OCI-LY1 (cell line): ENCODE measurements at regions not wholly inside any gene's neighbourhood (a gene's known extent, or its start where the extent isn't known, plus 50 kb on each side); places are given as distances from the start of the nearest gene placed in this dataset.

ENCODE experiments used
- H2AFZ ChIP-seq: fragments of 200-600 bp; sonication (generic), shearing (Covaris generic); 2 replicates; pipeline ENCODE4 v1.6.0; 2014; ENCODE audit warnings: antibody characterized with exemption, mild to moderate bottlenecking, low read length
- H3F3A ChIP-seq: fragments of 200-600 bp; sonication (generic), shearing (Covaris generic); 2 replicates; pipeline ENCODE4 v1.6.0; 2014; ENCODE audit warnings: mild to moderate bottlenecking, antibody characterized with exemption, low read length, moderate library complexity; ENCODE audit not compliant: insufficient read depth
- H3K27ac ChIP-seq: fragments of 200-600 bp; sonication (generic); 2 replicates; pipeline ENCODE4 v1.5.1; 2014; ENCODE audit warnings: low read length, mixed run types, mild to moderate bottlenecking, low read depth; ENCODE audit not compliant: poor library complexity, severe bottlenecking
- H3K27me3 ChIP-seq: fragments of 200-600 bp; sonication (generic); 2 replicates; pipeline ENCODE4 v1.6.0; 2014; ENCODE audit warnings: antibody characterized with exemption, mild to moderate bottlenecking, low read length, moderate library complexity; ENCODE audit not compliant: insufficient read depth
- H3K36me3 ChIP-seq: fragments of 200-600 bp; sonication (generic); 2 replicates; pipeline ENCODE4 v1.6.1; 2014; ENCODE audit warnings: mild to moderate bottlenecking, antibody characterized with exemption, low read length, moderate library complexity, mixed read lengths; ENCODE audit not compliant: insufficient read depth
- H3K4me1 ChIP-seq: fragments of 200-600 bp; sonication (generic); 2 replicates; pipeline ENCODE4 v1.5.1; 2014; ENCODE audit warnings: mild to moderate bottlenecking, low read length, moderate library complexity; ENCODE audit not compliant: insufficient read depth, severe bottlenecking
- H3K4me2 ChIP-seq: fragments of 200-600 bp; sonication (generic), shearing (Covaris generic); 2 replicates; pipeline ENCODE4 v1.6.1; 2014; ENCODE audit warnings: low read length
- H3K4me3 ChIP-seq: fragments of 200-600 bp; sonication (generic); 2 replicates; pipeline ENCODE4 v1.5.1; 2014; ENCODE audit warnings: low read length, low read depth, mild to moderate bottlenecking, mixed read lengths; ENCODE audit not compliant: poor library complexity, severe bottlenecking
- H3K79me2 ChIP-seq: fragments of 200-600 bp; shearing (Covaris generic); 2 replicates; pipeline ENCODE4 v1.6.1; 2016; ENCODE audit warnings: mixed run types, low read length, mixed read lengths; ENCODE audit not compliant: insufficient read depth
- H3K9ac ChIP-seq: fragments of 200-600 bp; sonication (generic), shearing (Covaris generic); 2 replicates; pipeline ENCODE4 v1.6.1; 2014; ENCODE audit warnings: mild to moderate bottlenecking, low read length, mixed read lengths
- H3K9me2 ChIP-seq: fragments of 200-600 bp; sonication (generic), shearing (Covaris generic); 2 replicates; pipeline ENCODE4 v1.6.1; 2014; ENCODE audit warnings: low read depth, mild to moderate bottlenecking, low read length, mixed read lengths
- H3K9me3 ChIP-seq: fragments of 200-600 bp; shearing (Covaris generic); 2 replicates; pipeline ENCODE4 v1.6.1; 2014; ENCODE audit warnings: low read length, mixed read lengths
- H4K20me1 ChIP-seq: fragments of 200-600 bp; sonication (generic), shearing (Covaris generic); 2 replicates; pipeline ENCODE4 v1.6.0; 2016; ENCODE audit warnings: mild to moderate bottlenecking, low read length; ENCODE audit not compliant: insufficient read depth
- CTCF ChIP-seq: fragments of 200-600 bp; sonication (generic), shearing (Covaris generic); IDR thresholded peaks from 2 replicates; pipeline ENCODE4 v1.5.1; 2017; ENCODE audit warnings: mild to moderate bottlenecking, antibody characterized with exemption, low read length, moderate library complexity, mixed read lengths
- EZH2 ChIP-seq: fragments of 200-600 bp; sonication (generic), shearing (Covaris generic); IDR thresholded peaks from 2 replicates; pipeline ENCODE4 v1.8.0; 2017; ENCODE audit warnings: borderline replicate concordance, mixed run types, mild to moderate bottlenecking, antibody characterized with exemption, low read length, moderate library complexity, mixed read lengths

DNA sequence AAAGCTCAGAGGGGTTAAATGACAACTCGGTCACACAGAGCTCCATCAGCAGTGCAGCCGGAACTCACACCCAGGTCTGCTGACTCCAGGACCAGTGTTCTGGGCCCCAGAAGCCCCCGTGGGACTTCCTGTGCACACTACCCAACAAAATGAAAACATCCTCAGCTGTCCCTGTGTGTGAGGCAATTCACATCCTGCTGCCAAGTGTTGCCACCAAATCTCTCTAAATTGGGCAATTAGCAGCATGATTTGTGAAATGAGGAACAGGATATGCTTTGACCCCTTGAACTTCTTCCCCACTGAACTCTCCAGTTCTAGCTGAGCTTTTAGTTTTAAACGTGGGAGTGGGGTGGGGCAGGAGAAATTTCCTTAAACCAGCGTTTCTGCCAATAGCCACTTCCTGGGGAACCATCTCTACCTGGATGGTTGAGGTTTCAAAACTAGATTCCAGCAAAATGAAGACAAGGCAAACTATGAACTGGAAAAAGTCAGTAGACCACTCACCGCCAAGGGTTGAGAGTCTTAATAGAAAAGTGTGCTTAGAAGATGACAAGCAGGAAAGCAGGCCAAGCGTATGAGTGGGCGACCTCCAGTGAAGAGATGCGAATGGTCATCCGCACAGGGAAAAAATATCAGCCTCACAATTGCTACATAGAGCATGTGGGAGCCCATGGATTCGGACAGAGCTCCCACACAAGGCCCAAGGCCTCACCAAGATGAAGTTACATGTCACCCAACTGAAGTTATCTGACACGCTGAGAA, 51.9 kb upstream of the CHST15 start:
- H3K4me2 ChIP-seq = peak overlapping the region; percentile 80

GRCh38 chr10:124144536-124144935, 51.1 kb upstream of the CHST15 start:
- H2AFZ ChIP-seq = no peak overlapping the region
- H3K4me3 ChIP-seq = peak overlapping the region; percentile 72
- H3K9me3 ChIP-seq = peaks cover 5% of the 10 kb centered on the region; the same call in 1 of the 2 replicates
- H3F3A ChIP-seq = no peaks in the 10 kb centered on the region
- peaks cover 84% of the 10 kb centered on the region for H3K4me1 ChIP-seq
- peak overlapping the region; percentile 89 for H3K27ac ChIP-seq
- H3K79me2 ChIP-seq = peaks cover 31% of the 10 kb centered on the region
- H3K9ac ChIP-seq = peak overlapping the region; percentile 88
- TF ChIP-seq EZH2 (no peak), CTCF (no peak)
- H4K20me1 ChIP-seq = no peaks in the 10 kb centered on the region
- peaks cover 23% of the 10 kb centered on the region for H3K36me3 ChIP-seq
- no peaks in the 10 kb centered on the region for H3K27me3 ChIP-seq
- H3K4me2 ChIP-seq = peak overlapping the region; percentile 80
- no peaks in the 10 kb centered on the region for H3K9me2 ChIP-seq

More for the DNA sequence above, 51.9 kb upstream of the CHST15 start:
- Histone ChIP-seq H3K79me2 (peaks cover 31% of the 10 kb centered on the region), H3K4me3 (peak overlapping the region; percentile 72), H3K9me2 (no peaks in the 10 kb centered on the region), H3K36me3 (peaks cover 15% of the 10 kb centered on the region), H3K27ac (peak overlapping the region; percentile 89), H3K27me3 (no peaks in the 10 kb centered on the region), H3K9ac (peak overlapping the region; percentile 88), H3F3A (no peaks in the 10 kb centered on the region), H3K4me1 (peaks cover 84% of the 10 kb centered on the region), H4K20me1 (no peaks in the 10 kb centered on the region), H2AFZ (no peak overlapping the region), H3K9me3 (peaks cover 5% of the 10 kb centered on the region; the same call in 1 of the 2 replicates)
- no peak for TF ChIP-seq CTCF
- no peak for TF ChIP-seq EZH2

GRCh38 chr10:124143721-124144120, 50.3 kb upstream of the CHST15 start:
- Histone ChIP-seq H2AFZ (no peak overlapping the region), H3K9me3 (peaks cover 5% of the 10 kb centered on the region; the same call in 1 of the 2 replicates), H3K27me3 (no peaks in the 10 kb centered on the region), H3K4me2 (peak overlapping the region; percentile 80), H3K9ac (peak overlapping the region; percentile 88), H3K4me1 (peaks cover 82% of the 10 kb centered on the region), H3K27ac (peak overlapping the region; percentile 89), H3K79me2 (peaks cover 31% of the 10 kb centered on the region), H3F3A (no peaks in the 10 kb centered on the region), H3K4me3 (peak overlapping the region; percentile 72), H3K36me3 (peaks cover 31% of the 10 kb centered on the region), H3K9me2 (no peaks in the 10 kb centered on the region), H4K20me1 (no peaks in the 10 kb centered on the region)
- TF ChIP-seq CTCF = no peak
- TF ChIP-seq EZH2 = no peak
